ENCODE measurements at regions not wholly inside any gene's neighbourhood (a gene's known extent, or its start where the extent isn't known, plus 50 kb on each side); places are given as distances from the start of the nearest gene placed in this dataset.

GRCh38 chr10:133028956-133029355 is 58.8 kb upstream of the ADGRA1 start:
- ChIA-PET POLR2A (no interaction called here), CTCF (no interaction called here)
- Mint-ChIP-seq H3K4me1 (ENCODE audit: low read depth) (no peaks in the 10 kb centered on the region), H3K27ac (no peak overlapping the region), H3K9me3 (no peaks in the 10 kb centered on the region), H3K36me3 (ENCODE audit: low read depth) (no peaks in the 10 kb centered on the region), H3K27me3 (peaks cover 8% of the 10 kb centered on the region), H3K4me3 (no peak overlapping the region)
- no peaks in the 10 kb centered on the region for H3K36me3 ChIP-seq (ENCODE audit: insufficient read depth, low read length)
- intact Hi-C loops (cut with DNase I, micrococcal nuclease): no loop called here
- no peak for TF ChIP-seq CTCF (IDR thresholded peaks at IDR 0.05)
- H3K27me3 ChIP-seq (ENCODE audit: control insufficient read depth in 1 of 2, insufficient read depth in 2 of 2, low read length in 2 of 2): no peaks in the 10 kb centered on the region
- H3K9me3 ChIP-seq (ENCODE audit: control insufficient read depth in 1 of 2, insufficient read depth in 1 of 2, low read length in 2 of 2): peaks cover 0 to 36% of the 10 kb centered on the region in 2 experiments
- H3K27ac ChIP-seq (ENCODE audit: low read depth in 1 of 2, low read length in 2 of 2): no peak overlapping the region
- DNase-seq (no peak), ATAC-seq (ENCODE audit: poor library complexity) (no peak)
- H3K4me1 ChIP-seq (ENCODE audit: insufficient read depth, low read length): no peaks in the 10 kb centered on the region
- H3K4me3 ChIP-seq (ENCODE audit: low read length): no peak overlapping the region

- POLR2A ChIA-PET: no interaction called here
- intact Hi-C loops (cut with DNase I, micrococcal nuclease): no loop called here
- DNase-seq (no peak), ATAC-seq (ENCODE audit: poor library complexity) (no peak)
- Histone ChIP-seq H3K36me3 (ENCODE audit: insufficient read depth, low read length) (no peaks in the 10 kb centered on the region), H3K27ac (ENCODE audit: low read depth in 1 of 2, low read length in 2 of 2) (no peak overlapping the region), H3K9me3 (ENCODE audit: control insufficient read depth in 1 of 2, insufficient read depth in 1 of 2, low read length in 2 of 2) (peaks cover 0 to 28% of the 10 kb centered on the region in 2 experiments), H3K4me1 (ENCODE audit: insufficient read depth, low read length) (no peaks in the 10 kb centered on the region), H3K4me3 (ENCODE audit: low read length) (no peak overlapping the region), H3K27me3 (ENCODE audit: control insufficient read depth in 1 of 2, insufficient read depth in 2 of 2, low read length in 2 of 2) (no peaks in the 10 kb centered on the region)
- no peak overlapping the region for H3K4me3 Mint-ChIP-seq
- no peaks in the 10 kb centered on the region for H3K4me1 Mint-ChIP-seq (ENCODE audit: low read depth)
- H3K36me3 Mint-ChIP-seq (ENCODE audit: low read depth): no peaks in the 10 kb centered on the region
- H3K9me3 Mint-ChIP-seq: no peaks in the 10 kb centered on the region
- H3K27ac Mint-ChIP-seq: no peak overlapping the region
- peaks cover 8% of the 10 kb centered on the region for H3K27me3 Mint-ChIP-seq
- TF ChIP-seq CTCF (IDR thresholded peaks at IDR 0.05): no peak
- CTCF ChIA-PET: no interaction called here
Observed at GRCh38 chr10:133028158-133028557, 59.6 kb upstream of the ADGRA1 start.

GRCh38 chr10:133027482-133027881 is 60.2 kb upstream of the ADGRA1 start:
- Histone ChIP-seq H3K36me3 (ENCODE audit: insufficient read depth, low read length) (no peaks in the 10 kb centered on the region), H3K9me3 (ENCODE audit: control insufficient read depth in 1 of 2, insufficient read depth in 1 of 2, low read length in 2 of 2) (peaks cover 0 to 25% of the 10 kb centered on the region in 2 experiments), H3K27me3 (ENCODE audit: control insufficient read depth in 1 of 2, insufficient read depth in 2 of 2, low read length in 2 of 2) (no peaks in the 10 kb centered on the region), H3K4me3 (ENCODE audit: low read length) (no peak overlapping the region), H3K4me1 (ENCODE audit: insufficient read depth, low read length) (no peaks in the 10 kb centered on the region), H3K27ac (ENCODE audit: low read depth in 1 of 2, low read length in 2 of 2) (no peak overlapping the region)
- Mint-ChIP-seq H3K36me3 (ENCODE audit: low read depth) (no peaks in the 10 kb centered on the region), H3K4me3 (no peak overlapping the region), H3K4me1 (ENCODE audit: low read depth) (no peaks in the 10 kb centered on the region), H3K27me3 (peaks cover 8% of the 10 kb centered on the region), H3K27ac (no peak overlapping the region), H3K9me3 (no peaks in the 10 kb centered on the region)
- POLR2A ChIA-PET: no interaction called here
- no peak for TF ChIP-seq CTCF (IDR thresholded peaks at IDR 0.05)
- DNase-seq (no peak), ATAC-seq (ENCODE audit: poor library complexity) (no peak)
- intact Hi-C loops (cut with DNase I, micrococcal nuclease): no loop called here
- CTCF ChIA-PET: no interaction called here

Measured in CD4-positive, alpha-beta T cell (primary cell).